NCI-H128 (cell line): ENCODE measurements at regions not wholly inside any gene's neighbourhood (a gene's known extent, or its start where the extent isn't known, plus 50 kb on each side); places are given as distances from the start of the nearest gene placed in this dataset.

Experiments
- DNase-seq: peaks from one replicate; lab custom pipeline; 2025; ENCODE audit not compliant: unreplicated experiment; lab: John Stamatoyannopoulos, UW

DNA sequence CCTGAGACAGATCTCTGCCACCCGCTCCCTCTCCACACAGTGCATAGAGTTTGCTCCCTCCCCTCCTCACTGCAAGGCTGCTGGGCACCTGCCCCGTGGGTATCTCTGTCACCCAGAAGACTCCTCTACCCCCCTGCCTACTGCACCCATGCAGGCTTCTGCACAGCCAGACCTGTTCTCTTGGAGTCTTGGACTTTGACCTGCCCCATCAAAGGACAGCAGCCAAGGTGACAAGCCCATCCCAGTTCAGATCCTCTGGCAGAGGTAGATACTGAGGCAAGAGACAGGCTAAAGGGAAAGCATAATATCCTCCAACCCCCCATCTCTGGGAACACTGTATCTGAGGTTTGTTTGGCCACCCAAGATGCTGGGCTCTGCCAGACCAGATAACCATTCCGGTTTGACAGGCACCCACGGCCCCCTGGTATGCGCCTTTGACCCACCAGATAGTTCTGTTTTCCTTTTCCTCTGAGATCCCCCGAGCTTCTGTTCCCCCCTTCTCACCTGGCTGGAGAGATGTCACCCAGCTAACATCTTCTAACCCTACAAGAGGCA lies 239.6 kb downstream of the SOX9 start:
- DNase-seq = no peak

DNA sequence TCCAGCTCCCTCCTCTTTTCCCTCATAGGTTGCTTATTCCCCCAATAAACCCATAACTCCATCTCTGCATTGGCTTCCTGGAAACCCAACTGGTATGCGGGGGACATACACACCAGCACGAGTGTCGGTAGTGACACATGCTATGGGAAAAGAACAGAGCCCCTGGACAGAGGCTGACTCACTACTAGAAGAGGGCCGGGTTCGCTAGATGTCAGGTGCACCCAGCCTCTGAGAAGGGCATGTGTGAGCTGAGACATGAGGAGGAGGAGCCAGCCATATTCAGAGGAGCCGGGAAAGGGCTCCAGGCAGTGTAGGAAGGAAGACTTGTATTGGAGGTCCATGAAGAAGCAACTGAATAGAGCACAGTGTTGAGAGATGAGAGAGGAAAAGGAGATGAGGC lies 241.1 kb downstream of the SOX9 start:
- no peak for DNase-seq

DNA sequence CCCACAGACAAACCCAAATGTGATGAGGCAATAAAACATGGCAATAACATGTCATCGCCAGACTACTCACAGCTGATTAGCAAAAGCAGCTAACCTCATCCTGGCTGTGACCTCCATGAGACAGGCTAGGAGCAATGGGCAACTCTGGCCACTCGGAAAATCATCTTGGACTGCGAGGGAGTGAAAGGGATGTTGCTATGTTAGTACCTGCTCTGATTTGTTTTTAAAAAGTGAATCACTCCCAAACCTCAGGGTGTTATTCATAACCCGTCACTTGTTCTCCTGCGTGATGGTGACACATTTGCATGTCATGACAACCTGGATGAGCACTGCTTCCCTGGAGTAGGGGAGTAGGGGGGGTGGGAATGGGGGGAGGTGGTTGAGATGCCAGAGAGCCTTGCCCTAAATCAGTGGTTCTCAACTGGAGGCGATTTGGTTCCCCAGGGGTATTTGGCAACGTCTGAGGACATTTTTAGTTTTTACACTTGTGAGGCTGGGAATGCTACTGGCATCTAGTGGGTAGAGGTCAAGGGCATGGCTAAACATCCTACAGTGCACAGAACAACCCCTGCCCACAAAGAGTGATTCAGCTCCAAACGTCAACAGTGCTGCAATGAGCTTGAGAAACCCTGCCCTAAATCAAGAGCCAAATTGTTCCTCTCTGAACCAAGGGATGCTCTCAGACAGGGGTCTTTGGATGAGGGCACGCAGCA lies 241.7 kb downstream of the SOX9 start:
- no peak for DNase-seq

DNA sequence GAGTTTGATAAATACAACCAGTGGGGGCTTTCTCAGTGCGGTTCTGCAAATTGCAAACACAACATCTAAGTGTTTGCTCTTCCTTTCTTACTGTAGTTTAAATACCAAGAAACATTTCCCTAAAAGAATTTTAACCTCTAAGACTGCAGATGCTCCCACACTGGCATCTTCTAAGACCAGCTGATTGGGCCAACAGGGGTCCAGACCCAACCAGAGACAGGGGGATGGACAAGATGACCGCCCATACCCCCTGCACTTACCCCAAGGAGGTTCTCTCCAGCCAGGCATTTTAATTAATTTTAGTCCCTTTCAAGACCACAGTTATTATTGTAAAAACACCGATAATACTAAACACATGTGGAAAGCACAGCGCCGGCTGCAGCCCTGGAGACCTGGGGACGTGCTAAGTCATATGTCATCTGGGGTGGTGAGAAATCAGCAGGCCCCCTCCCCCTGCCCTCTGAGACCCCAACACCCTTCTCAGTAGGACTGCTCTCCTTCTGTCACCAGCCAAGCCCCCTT lies 242.3 kb downstream of the SOX9 start:
- DNase-seq = no peak

DNA sequence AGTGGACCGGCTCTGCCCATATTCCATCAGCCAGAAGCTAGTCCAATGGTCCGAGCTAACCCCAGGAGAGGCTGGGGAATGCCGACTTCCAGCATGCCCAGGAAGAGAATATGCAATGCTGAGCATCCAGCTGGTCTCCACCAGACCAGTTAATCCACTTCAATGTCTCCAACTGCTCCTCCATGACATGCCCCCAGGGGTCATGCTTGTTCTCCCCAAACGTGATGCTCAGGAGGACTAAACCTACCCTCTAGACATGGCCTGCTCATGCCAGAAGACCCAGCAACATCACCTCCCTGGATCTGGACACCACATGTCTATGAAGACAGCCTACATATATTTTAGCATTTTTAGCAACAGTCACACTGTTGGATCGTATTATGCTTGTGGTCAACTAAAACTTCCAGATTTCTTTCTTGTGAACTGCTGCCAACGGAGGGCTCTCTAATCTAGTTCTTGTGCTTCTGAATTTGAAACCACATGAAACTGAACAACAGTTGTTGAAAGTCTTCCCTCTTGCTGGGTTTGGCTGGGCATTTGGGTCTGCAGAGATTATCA lies 245.1 kb downstream of the SOX9 start:
- no peak for DNase-seq

DNA sequence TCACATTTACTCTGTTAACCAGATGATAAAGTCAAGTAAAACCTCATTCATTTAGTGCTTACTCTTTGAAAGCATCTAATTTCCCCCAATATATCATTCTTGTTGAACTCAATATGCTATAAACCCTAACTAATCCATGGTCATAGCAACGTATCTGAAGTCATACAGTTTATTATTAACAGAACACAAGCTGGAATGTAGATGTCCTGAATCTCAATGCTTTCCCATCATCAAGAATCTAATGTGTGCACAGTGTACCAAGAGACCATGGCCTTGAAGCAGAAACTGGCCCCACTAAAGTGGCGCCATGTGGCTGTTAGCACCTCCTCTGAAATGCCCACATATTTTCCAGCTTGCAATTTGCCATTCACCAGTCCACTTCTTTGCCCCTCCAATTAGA lies 245.8 kb downstream of the SOX9 start:
- no peak for DNase-seq

DNA sequence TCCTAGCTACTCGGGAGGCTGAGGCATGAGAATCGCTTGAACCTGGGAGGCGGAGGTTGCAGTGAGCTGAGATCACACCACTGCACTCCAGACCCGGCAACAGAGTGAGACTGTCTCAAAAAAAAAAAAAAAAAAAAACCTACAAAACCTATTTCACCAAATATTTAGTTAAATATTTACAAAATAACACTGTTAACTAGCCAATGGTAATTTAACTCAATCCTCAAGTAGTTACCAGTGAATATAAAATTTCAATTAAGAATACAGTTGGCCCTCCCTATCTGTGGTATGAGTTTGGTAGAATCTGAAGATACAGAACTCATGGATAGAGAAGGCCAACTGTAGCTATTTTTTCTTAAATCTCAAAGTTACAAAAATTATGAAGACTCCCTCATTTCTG lies 247.4 kb downstream of the SOX9 start:
- DNase-seq = no peak

DNA sequence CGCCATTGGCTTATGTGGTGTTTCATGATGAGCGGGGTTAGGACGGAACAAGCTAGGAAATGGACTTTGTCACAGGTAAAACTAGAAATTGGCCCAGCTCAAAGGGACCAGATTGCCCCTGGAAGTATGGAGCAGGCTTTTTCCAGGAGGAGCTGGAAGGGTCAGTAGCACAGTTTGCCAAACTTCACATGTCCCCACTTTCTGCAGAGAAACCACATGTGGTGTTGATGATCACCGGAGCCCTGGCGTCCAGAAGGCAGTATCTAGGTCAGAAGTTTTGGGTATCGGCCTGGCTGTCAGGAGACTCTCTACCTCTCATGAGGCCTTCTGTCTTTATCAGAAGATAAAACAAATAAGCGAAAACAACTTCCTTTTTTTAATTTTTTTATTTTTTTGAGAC lies 248.5 kb downstream of the SOX9 start:
- no peak for DNase-seq

DNA sequence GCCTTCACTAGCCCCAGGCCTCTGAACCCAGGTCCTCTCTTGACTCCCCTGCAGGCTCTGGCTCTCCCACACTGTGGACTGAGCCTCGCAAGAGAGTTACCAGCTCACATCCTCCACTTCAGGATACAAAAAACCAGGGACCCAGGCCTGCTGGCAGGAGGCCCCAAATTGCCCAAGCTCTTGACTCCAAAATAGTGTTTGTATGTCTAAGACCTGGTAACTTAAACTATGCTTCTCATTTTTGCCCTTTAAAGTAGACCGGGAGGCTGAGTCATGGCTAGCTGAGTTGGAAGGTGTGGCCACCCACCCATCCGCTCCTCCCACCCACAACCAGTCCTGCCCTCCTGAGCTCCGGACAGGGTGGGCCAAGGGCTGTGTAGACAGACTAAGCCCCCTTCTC lies 250.0 kb downstream of the SOX9 start:
- DNase-seq = no peak

DNA sequence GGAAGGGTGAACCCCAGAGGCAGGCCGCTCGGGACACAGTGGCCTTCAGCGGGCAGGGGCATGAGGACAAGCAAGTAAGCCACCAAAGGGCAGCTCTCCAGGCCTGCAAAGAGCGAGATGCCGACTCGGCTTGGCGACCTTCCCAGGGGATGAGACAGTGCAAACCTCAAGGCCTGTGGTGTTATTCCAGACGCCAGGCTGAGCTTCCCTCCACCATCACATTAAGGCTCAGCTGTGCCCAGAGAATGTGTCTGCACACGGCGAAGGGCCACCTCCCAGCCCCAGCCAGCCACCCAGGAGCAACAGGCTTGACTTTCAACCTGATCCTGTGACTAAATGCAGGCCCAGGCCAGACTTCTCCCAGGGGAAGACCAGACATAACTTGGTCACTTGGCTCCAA lies 251.4 kb downstream of the SOX9 start:
- DNase-seq = no peak

DNA sequence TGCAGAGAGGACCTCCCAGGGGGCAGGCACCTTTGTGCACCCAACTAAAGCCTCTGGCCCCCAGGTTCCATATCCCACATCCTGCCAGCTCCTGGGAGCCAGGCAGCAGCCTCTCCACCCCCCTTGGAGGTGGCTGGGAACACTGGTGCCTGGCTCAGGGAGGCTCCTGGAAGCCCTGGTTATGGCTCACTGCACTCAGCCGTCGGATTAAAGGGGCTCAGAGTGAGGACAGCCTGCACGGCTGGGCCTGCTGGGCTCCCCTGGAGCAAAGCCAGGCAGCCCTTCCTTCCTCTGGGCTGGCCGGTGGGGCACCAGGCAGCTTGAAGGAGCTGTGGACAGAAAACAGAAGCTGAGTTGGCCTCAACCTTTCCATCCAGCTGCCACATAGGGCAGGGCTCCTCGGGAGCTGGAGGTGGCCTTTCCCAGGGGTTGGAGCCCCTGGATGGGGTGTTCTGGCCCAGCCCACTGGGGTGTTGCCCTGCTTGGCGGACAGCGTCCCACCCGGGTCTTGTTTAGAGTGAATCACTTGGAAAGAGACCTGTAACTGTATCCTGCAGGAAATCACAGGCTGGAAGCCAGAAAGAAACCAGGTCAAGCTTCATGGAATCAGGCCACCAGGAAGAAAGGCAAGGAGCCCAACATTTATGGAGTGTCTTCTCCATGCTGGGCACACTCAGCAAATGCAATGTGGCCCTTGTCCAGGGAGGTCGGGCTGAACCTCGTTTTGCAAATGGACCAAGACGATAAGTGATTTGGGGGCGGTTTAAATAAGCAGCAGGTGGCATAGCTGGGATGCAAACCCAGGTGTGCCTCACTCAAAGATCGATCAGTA lies 253.3 kb downstream of the SOX9 start:
- DNase-seq = no peak

DNA sequence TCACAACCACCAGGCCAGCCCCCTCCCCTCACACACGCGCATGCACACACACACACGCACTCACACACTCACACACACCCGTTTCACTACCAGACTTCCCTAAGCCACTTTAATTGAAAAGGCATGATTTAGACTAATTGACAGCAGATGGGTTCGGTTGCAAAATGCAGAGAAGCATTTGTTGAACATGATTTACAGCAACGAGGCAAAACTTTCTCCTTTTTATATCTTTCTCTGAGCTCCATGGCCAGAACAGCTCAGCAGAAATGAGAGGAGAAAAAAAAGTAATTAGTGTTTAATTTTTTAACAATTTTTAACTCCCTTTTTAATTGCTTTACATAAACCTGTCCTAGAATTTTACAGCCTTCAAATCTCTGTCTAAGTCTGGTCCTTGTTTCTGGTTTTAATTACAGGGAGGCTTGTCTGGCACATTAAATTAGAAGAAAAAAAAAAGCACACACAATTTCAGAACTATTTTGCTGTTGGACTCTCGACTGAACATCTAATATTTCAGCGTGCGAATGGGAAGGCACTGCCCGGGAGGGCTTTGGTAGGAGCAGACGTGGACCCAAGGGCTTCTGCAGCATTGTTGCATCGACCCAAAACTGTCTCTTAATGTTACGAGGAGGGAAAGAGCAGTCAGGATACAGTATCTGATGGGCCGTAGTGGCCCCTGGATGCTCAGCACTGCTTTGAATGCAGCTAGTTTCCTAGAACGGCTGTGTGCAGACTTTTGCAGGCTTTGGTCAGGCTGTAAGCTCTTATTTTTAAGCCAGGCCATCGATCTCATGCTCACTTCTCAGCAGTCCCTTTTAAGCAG lies 255.9 kb downstream of the SOX9 start:
- DNase-seq = no peak

DNA sequence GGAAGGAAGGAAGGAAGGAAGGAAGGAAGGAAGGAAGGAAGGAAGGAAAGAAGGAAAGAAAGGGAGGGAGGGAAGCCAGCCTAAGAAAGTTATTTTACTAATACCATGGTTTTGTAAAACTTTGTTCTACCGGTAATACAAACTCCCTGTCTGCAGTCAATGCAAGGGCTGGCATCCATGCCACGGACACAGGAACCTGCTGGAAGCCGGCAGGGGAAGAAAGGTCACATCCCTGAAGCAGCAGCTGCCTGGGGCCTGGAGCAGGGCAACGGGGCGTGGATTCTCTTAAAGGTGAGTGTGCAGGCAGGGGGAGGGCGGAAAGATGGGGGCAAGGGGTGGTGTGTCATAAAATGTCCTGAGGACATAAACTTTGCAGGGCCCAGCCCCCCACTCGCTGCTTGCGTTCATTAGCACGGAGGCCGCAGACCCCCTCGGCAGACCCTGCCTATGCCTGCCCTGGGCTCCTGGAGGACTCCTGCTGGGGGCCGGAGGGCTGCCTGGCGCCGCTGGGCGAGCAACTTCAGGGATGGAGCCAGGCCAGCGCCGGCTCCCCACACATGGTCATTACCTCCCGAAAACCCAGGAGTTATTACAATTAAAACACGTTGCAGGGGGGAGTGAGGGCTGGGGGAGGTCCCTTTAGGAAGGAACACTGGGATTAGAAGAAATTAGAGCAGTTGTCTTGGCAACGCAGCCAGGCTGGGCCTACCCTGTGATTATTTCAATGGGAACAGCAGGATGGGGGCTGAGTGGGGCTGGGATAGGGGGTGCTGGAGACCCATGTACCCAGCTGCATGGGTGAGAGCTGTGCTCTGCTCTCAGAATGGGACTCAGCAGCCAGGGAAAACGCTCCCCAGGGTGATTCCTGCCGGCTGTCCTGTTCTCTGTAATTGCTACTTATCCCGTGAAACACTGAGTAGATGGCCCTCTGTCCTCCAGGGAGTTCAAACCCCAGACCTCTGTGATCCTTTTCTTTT lies 257.9 kb downstream of the SOX9 start:
- no peak for DNase-seq

DNA sequence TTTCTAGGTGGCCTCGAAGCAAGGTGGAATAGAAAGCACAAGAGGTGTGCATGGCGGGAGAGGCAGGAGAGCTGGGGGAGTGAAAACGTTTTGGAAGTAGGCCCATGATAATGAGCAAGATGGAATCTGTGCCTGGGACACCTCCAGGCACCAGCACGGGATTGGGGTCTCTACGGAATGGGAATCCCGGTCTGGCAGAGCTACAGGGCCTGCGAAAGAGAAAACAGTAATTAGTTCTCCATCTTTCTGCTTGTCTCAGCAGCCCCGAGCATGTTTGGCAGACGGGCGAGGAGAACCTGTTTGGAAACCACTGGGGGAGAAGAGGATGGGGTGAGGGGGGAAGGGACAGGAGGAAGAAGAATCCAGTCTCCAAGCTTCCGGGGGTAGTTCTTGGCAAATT lies 258.7 kb downstream of the SOX9 start:
- no peak for DNase-seq

DNA sequence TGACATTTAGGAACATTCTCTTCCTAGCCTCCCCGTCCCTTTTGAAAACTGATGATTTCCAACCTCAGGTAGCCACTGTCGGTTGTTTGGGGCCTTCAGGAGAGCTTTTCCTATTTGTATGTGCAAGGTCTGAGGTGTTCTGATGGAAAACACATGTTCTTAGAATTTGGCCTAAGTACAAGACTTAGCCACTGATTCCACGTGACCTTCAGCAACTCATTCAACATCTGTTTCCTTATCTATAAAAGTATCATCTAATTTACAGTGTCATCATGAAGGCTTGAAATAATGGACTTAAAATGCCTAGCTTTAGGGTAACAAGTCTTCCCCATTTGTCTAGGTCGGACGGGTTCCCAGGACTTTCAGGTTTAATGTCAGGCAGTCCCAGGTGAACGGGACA lies 259.3 kb downstream of the SOX9 start:
- no peak for DNase-seq

DNA sequence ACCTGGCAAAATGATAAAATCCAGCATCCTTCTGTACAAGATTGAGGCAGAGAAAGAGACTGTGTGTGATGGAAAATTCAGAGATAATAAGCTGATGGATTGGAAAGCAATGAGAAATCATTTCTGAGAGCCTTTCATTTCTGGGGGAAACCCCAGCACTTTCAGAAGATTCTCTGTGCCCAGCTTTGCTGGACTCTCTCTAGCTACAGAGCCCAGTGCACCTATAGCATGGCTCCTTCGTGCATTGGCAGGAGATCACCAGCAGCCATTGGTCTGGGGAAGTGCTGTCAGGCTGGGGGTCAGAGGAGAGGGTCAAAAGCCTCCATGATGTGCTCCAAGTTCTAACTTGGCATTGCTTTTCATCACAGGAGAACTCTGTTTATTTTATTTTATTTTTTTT lies 259.9 kb downstream of the SOX9 start:
- no peak for DNase-seq

DNA sequence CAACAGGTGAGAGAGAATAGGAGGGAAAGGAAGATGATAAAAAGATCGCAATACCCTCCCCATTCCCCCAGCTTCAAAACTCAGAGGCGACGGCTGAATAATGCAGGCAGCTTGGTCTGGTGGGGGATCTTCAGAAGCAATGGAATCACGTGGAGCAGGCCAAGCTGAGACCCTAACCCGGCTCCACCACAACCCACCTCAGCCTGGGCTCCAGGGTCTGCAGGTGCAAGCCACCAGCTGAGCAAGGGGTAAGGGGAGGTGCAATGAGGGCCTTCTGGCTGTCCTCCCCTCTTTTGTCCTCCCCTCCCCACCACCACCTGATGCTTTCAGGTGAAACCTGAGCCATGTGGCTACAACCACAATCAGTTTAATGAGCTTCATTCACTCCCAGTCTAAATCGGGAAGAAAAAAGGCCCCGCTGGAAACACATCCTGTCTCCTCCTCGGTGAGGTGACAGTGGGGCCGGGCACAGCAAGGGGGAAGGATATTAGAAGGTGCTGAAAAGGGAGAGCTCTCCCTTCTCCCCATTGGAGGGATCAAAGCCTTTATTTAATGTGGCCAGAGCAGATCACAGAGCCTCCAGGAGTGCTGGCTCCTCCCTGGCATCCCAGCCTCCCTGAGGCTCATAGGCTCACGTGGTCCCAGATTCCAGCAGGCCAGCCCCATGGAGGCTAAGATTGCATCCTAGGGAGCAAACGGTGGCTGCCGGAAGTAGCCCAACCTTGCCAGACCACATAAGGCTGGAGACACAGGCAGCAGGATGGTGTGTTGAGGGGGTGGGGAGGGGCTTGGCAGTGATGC lies 261.0 kb downstream of the SOX9 start:
- DNase-seq = peak; percentile 20

DNA sequence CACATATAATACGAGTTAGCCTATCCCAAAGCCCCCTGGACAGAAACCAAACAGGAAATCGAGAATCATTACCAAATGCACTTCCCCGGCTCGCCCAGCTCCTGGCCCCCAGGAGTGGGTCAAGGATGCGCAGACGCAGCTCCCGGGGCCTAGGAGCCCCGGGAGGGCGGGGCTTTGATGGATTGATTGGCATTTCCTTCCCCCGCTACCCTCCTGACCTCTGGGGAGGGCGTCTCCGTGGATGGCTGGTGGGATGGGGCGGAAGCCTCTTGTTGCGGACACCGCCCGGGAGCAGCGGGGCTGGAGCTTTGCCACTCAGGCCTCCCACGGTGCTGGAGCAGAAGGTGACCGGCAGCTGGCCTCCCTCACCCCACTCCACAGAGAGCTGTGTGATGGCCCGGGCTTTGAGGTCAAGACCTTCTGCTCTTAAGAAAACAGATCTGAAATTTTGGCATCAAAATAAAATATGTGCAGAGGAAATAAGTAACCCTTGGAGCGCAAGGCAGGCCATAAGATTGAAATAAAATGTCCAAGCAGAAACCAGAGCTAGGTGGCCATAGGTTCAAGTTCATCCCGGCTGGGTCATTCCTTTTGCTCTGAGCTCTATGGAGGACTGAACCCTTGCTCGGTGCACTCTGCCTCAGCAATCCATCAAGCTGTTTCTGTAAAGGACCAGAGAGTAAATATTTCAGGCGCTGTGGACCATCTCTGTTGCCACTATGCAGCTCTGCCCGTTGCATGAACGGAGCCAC lies 262.3 kb downstream of the SOX9 start:
- no peak for DNase-seq
